IMR-90 (cell line): ENCODE measurements at regions not wholly inside any gene's neighbourhood (a gene's known extent, or its start where the extent isn't known, plus 50 kb on each side); places are given as distances from the start of the nearest gene placed in this dataset.
A peak's percentile ranks its signal among the peaks of the same experiment; 100 is the strongest.

Source experiments
- ATAC-seq: fragments of 200-7000 bp; cut with Tn5 transposase; 2 replicates; pipeline ENCODE4 v1.9.1; 2020; ENCODE audit warnings: low read depth, mild to moderate bottlenecking, moderate library complexity
- BruUV-seq: library from RNA; stranded (reverse); fragments of 400-500 nt; replicated peaks from 2 replicates; lab custom pipeline; 2021; lab: Mats Ljungman, UMichigan
- CTCF ChIA-PET: fragments of 300-600 bp; formaldehyde crosslinking; extraction: SDS; loops from one replicate; lab custom pipeline; 2021; ENCODE audit warnings: antibody characterized with exemption; lab: Yijun Ruan, JAX
- POLR2A ChIA-PET: fragments of 300-600 bp; sonication (Branson Sonifier 250); formaldehyde crosslinking; loops from one replicate; lab custom pipeline; 2022; ENCODE audit warnings: antibody characterized with exemption; ENCODE audit not compliant: unreplicated experiment; lab: Charles Lee
- DNase-seq: peaks from one replicate; pipeline ENCODE4 v3.0.0; 2013
- H2AFZ ChIP-seq: replicated peaks from 2 replicates; pipeline ENCODE3; 2013; ENCODE audit warnings: low read length, mild to moderate bottlenecking; ENCODE audit not compliant: poor library complexity
- H2AK5ac ChIP-seq: 2 replicates; pipeline ENCODE4 v1.6.1; 2013; ENCODE audit warnings: low read depth, low read length, inconsistent platforms
- H2AK9ac ChIP-seq: replicated peaks from 2 replicates; pipeline ENCODE3; 2013; ENCODE audit warnings: mild to moderate bottlenecking, low read depth, low read length, moderate library complexity; ENCODE audit not compliant: poor library complexity
- H2BK120ac ChIP-seq: 2 replicates; pipeline ENCODE4 v1.6.1; 2013; ENCODE audit warnings: low read depth, low read length, inconsistent platforms
- H2BK15ac ChIP-seq: 3 replicates; pipeline ENCODE4 v1.6.1; 2013; ENCODE audit warnings: low read depth, low read length, inconsistent platforms
- H2BK20ac ChIP-seq: 2 replicates; pipeline ENCODE4 v1.6.1; 2013; ENCODE audit warnings: low read depth, mild to moderate bottlenecking, inconsistent platforms, low read length, moderate library complexity
- H2BK5ac ChIP-seq: 2 replicates; pipeline ENCODE4 v1.6.1; 2013; ENCODE audit warnings: mild to moderate bottlenecking, low read depth, low read length, inconsistent platforms; ENCODE audit not compliant: poor library complexity, severe bottlenecking
- H3K14ac ChIP-seq: replicated peaks from 2 replicates; pipeline ENCODE4 v1.6.1; 2013; ENCODE audit warnings: low read depth, low read length, inconsistent platforms
- H3K18ac ChIP-seq: 2 replicates; pipeline ENCODE4 v1.6.1; 2013; ENCODE audit warnings: low read depth, low read length, control low read depth
- H3K23ac ChIP-seq: 2 replicates; pipeline ENCODE4 v1.6.1; 2013; ENCODE audit warnings: low read depth, low read length, inconsistent platforms
- H3K27ac ChIP-seq: 2 replicates; pipeline ENCODE4 v1.5.1; 2013; ENCODE audit warnings: mild to moderate bottlenecking, control low read depth, low read length; ENCODE audit not compliant: insufficient read depth
- H3K27me3 ChIP-seq: 2 replicates; pipeline ENCODE4 v1.6.1; 2013; ENCODE audit warnings: low read length; ENCODE audit not compliant: control insufficient read depth, insufficient read depth
- H3K36me3 ChIP-seq: 2 replicates; pipeline ENCODE4 v1.6.1; 2013; ENCODE audit warnings: low read length, mixed read lengths; ENCODE audit not compliant: control insufficient read depth, insufficient read depth
- H3K4ac ChIP-seq: 2 replicates; pipeline ENCODE4 v1.6.1; 2013; ENCODE audit warnings: low read depth, low read length, inconsistent platforms
- H3K4me1 ChIP-seq: 2 replicates; pipeline ENCODE4 v1.6.1; 2013; ENCODE audit warnings: low read length, mixed read lengths; ENCODE audit not compliant: control insufficient read depth, insufficient read depth
- H3K4me2 ChIP-seq: 2 replicates; pipeline ENCODE4 v1.6.1; 2013; ENCODE audit warnings: low read depth, mild to moderate bottlenecking, control low read depth, low read length, moderate library complexity
- H3K4me3 ChIP-seq: 2 replicates; pipeline ENCODE4 v1.5.1; 2013; ENCODE audit warnings: low read depth, mild to moderate bottlenecking, control low read depth, low read length, moderate library complexity; ENCODE audit not compliant: insufficient read depth
- H3K56ac ChIP-seq: 2 replicates; pipeline ENCODE4 v1.6.1; 2013; ENCODE audit warnings: low read length, inconsistent platforms; ENCODE audit not compliant: insufficient read depth; ENCODE audit errors: extremely low read depth
- H3K79me1 ChIP-seq, 2 experiments: 2 replicates each; pipeline ENCODE4 v1.6.1; 2013; ENCODE audit warnings: low read length in 2 of 2, inconsistent platforms in 1 of 2, low read depth in 1 of 2
- H3K9ac ChIP-seq: 2 replicates; pipeline ENCODE4 v1.6.1; 2013; ENCODE audit warnings: low read depth, low read length, control low read depth
- H3K9me1 ChIP-seq: 2 replicates; pipeline ENCODE4 v1.6.1; 2013; ENCODE audit warnings: low read length, inconsistent platforms; ENCODE audit not compliant: insufficient read depth
- H3K9me3 ChIP-seq: 2 replicates; pipeline ENCODE4 v1.6.1; 2013; ENCODE audit warnings: low read length; ENCODE audit not compliant: control insufficient read depth, insufficient read depth
- H4K20me1 ChIP-seq: 2 replicates; pipeline ENCODE4 v1.6.1; 2013; ENCODE audit warnings: low read length, inconsistent platforms; ENCODE audit not compliant: insufficient read depth
- H4K5ac ChIP-seq: 2 replicates; pipeline ENCODE4 v1.6.1; 2013; ENCODE audit warnings: mild to moderate bottlenecking, low read depth, low read length, control low read depth
- H4K8ac ChIP-seq, 2 experiments: 2 replicates each; pipeline ENCODE4 v1.6.1; 2013; ENCODE audit warnings: low read depth in 2 of 2, low read length in 2 of 2, control low read depth in 1 of 2, inconsistent platforms in 1 of 2
- H4K91ac ChIP-seq: 2 replicates; pipeline ENCODE4 v1.6.1; 2013; ENCODE audit warnings: low read depth, low read length, inconsistent platforms; ENCODE audit not compliant: insufficient read depth
- BHLHE40 ChIP-seq: fragments of 150-350 bp; IDR thresholded peaks from 2 replicates; pipeline ENCODE4 v1.6.1; 2016; ENCODE audit warnings: mild to moderate bottlenecking, low read depth, low read length
- CEBPB ChIP-seq: IDR thresholded peaks from 2 replicates; pipeline ENCODE4 v1.6.1; 2012; ENCODE audit warnings: low read depth, low read length, improper control_type of control experiment
- FOS ChIP-seq: fragments of 150-350 bp; IDR thresholded peaks from 2 replicates; pipeline ENCODE4 v1.6.1; 2016; ENCODE audit warnings: low read depth, low read length
- MAFK ChIP-seq: IDR thresholded peaks from 2 replicates; pipeline ENCODE4 v1.6.1; 2012; ENCODE audit warnings: low read depth, low read length, improper control_type of control experiment
- MAZ ChIP-seq: IDR thresholded peaks from 2 replicates; pipeline ENCODE4 v1.6.1; 2012; ENCODE audit warnings: low read depth, mild to moderate bottlenecking, low read length, improper control_type of control experiment, moderate library complexity, borderline replicate concordance
- MXI1 ChIP-seq: IDR thresholded peaks from 2 replicates; pipeline ENCODE4 v1.6.1; 2012; ENCODE audit warnings: low read depth, mild to moderate bottlenecking, low read length, moderate library complexity, borderline replicate concordance
- NFE2L2 ChIP-seq: fragments of 150-350 bp; IDR thresholded peaks from 2 replicates; pipeline ENCODE4 v1.6.1; 2016; ENCODE audit warnings: low read depth, mild to moderate bottlenecking, low read length
- POLR2A ChIP-seq: IDR thresholded peaks from 2 replicates; pipeline ENCODE4 v1.6.1; 2012; ENCODE audit warnings: mild to moderate bottlenecking, low read depth, low read length
- RAD21 ChIP-seq: IDR thresholded peaks from 2 replicates; pipeline ENCODE4 v1.6.1; 2012; ENCODE audit warnings: low read length, improper control_type of control experiment
- RCOR1 ChIP-seq: IDR thresholded peaks from 2 replicates; pipeline ENCODE4 v1.6.1; 2012; ENCODE audit warnings: mild to moderate bottlenecking, low read length, improper control_type of control experiment; ENCODE audit not compliant: insufficient replicate concordance
- RFX5 ChIP-seq: IDR thresholded peaks from 2 replicates; pipeline ENCODE4 v1.8.0; 2012; ENCODE audit warnings: low read depth, mild to moderate bottlenecking, low read length, moderate library complexity
- SMC3 ChIP-seq: fragments of 150-350 bp; IDR thresholded peaks from 2 replicates; pipeline ENCODE4 v1.6.1; 2016; ENCODE audit warnings: low read depth, mild to moderate bottlenecking, antibody characterized with exemption, low read length, moderate library complexity
- WGBS, 2 experiments: methylation state at CpG; one replicate each; pipeline versions ENCODE4 v1.1.5 to v1.1.7; 2013; ENCODE audit warnings: missing lambda C conversion rate in 2 of 2; ENCODE audit not compliant: insufficient read length in 1 of 2; ENCODE audit errors: extremely low coverage in 2 of 2; 5-methylcytosine and 5-hydroxymethylcytosine counted together
- dilution Hi-C: fragments of 300-500 bp; cut with HindIII; formaldehyde crosslinking; loops from one replicate; pipeline ENCODE4 v1.14.3; 2018; ENCODE audit warnings: low sequenced_read_pairs; ENCODE audit not compliant: unreplicated experiment
- in situ Hi-C: fragments of 300-500 bp; cut with MboI; formaldehyde crosslinking; loops from 3 replicates; pipeline ENCODE4 v1.14.3; 2019; ENCODE audit warnings: low sequenced_read_pairs, inconsistent platforms, mixed read lengths
- intact Hi-C: fragments of 100-400 bp; cut with micrococcal nuclease; formaldehyde crosslinking; loops from 2 replicates; pipeline ENCODE4 v1.10.0; 2022
- TF ChIP-seq, protein P1 (sequence below): fragments of 150-350 bp; IDR thresholded peaks from 2 replicates; pipeline ENCODE4 v1.6.1; 2016; ENCODE audit warnings: low read depth, mild to moderate bottlenecking, low read length, moderate library complexity, borderline replicate concordance

DNA sequence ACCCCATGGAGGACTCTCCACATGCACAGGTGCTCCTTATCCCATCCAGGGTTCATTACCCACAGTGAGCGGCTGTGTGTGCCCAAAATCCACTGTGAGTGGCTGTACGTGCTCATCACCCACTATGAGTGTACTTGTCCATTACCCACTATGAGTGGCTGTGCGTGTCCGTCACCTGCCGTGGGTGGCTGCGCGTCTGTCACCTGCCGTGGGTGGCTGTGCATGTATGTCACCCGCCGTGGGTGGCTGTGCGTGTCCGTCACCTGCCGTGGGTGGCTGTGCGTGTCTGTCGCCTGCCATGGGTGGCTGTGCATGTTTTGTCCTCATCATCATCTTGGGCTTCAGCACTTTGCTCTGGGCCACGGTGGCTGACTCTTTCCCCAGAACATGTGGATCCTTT lies 78.6 kb upstream of the FN1 start:
- CTCF ChIA-PET, result no interaction called here
- H3K9ac ChIP-seq, result no peak overlapping the region
- H3K9me3 ChIP-seq, result no peaks in the 10 kb centered on the region
- H2BK5ac ChIP-seq, result no peak overlapping the region
- H2AFZ ChIP-seq, result peak overlapping the region; percentile 61
- POLR2A ChIA-PET, result no interaction called here
- no peak overlapping the region for H3K14ac ChIP-seq
- H3K56ac ChIP-seq, result no peak overlapping the region
- no peak overlapping the region for H4K91ac ChIP-seq
- H4K8ac ChIP-seq, result no peak overlapping the region
- dilution Hi-C loops (no loop called here), in situ Hi-C loops (no loop called here), intact Hi-C loops (no loop called here)
- 96% methylated on average over 15 of the region's 16 CpGs; no CpG with 5 or more reads in 1 of the 2 experiments for WGBS, 2 experiments
- no peak overlapping the region for H3K4ac ChIP-seq
- peaks cover 6% of the 10 kb centered on the region; the same call in 1 of the 2 replicates for H3K9me1 ChIP-seq
- H4K5ac ChIP-seq, result no peak overlapping the region
- no peaks in the 10 kb centered on the region for H3K27me3 ChIP-seq
- H3K4me2 ChIP-seq, result no peak overlapping the region
- no peak for TF ChIP-seq RAD21
- TF ChIP-seq SMC3, result no peak
- no peak for TF ChIP-seq NFE2L2
- TF ChIP-seq RFX5, result no peak
- TF ChIP-seq MAZ, result no peak
- TF ChIP-seq, protein P1, sequence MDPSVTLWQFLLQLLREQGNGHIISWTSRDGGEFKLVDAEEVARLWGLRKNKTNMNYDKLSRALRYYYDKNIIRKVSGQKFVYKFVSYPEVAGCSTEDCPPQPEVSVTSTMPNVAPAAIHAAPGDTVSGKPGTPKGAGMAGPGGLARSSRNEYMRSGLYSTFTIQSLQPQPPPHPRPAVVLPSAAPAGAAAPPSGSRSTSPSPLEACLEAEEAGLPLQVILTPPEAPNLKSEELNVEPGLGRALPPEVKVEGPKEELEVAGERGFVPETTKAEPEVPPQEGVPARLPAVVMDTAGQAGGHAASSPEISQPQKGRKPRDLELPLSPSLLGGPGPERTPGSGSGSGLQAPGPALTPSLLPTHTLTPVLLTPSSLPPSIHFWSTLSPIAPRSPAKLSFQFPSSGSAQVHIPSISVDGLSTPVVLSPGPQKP, result no peak
- TF ChIP-seq POLR2A, result no peak
- no peak for TF ChIP-seq CEBPB
- TF ChIP-seq BHLHE40, result no peak
- TF ChIP-seq FOS, result no peak
- TF ChIP-seq RCOR1, result no peak
- TF ChIP-seq MAFK, result no peak
- no peak for TF ChIP-seq MXI1
- H3K36me3 ChIP-seq, result no peaks in the 10 kb centered on the region
- DNase-seq (no peak), ATAC-seq (no peak)
- H2BK120ac ChIP-seq, result no peak overlapping the region
- H3K27ac ChIP-seq, result no peak overlapping the region
- no peaks in the 10 kb centered on the region for H3K4me1 ChIP-seq
- peak overlapping the region; percentile 43; the same call in 1 of the 2 replicates for H2AK5ac ChIP-seq
- BruUV-seq, result no TSS peak
- H2AK9ac ChIP-seq, result no peak overlapping the region
- no peak overlapping the region for H3K18ac ChIP-seq
- no peak overlapping the region for H3K23ac ChIP-seq
- no peak overlapping the region for H3K4me3 ChIP-seq
- H4K20me1 ChIP-seq, result no peaks in the 10 kb centered on the region
- no peak overlapping the region for H2BK20ac ChIP-seq
- H2BK15ac ChIP-seq, result no peak overlapping the region; the same call in 2 of the 3 replicates
- no peaks in the 10 kb centered on the region for H3K79me1 ChIP-seq
